ENCODE measurements at regions not wholly inside any gene's neighbourhood (a gene's known extent, or its start where the extent isn't known, plus 50 kb on each side); places are given as distances from the start of the nearest gene placed in this dataset.
"Not testable (repeated sequence)": the region's sequence is repeated elsewhere in the genome, so short reads cannot be mapped to it uniquely, and the experiment has no call there.

- no peak for DNase-seq
These were observed 1061.9 kb upstream of the CDH18 start for GRCh38 chr5:21049901-21050300.

GRCh38 chr5:21030981-21031380 is 1043.0 kb upstream of the CDH18 start:
- DNase-seq, result no peak

GRCh38 chr5:21024966-21025365 is 1037.0 kb upstream of the CDH18 start:
- no peak for DNase-seq

GRCh38 chr5:21013237-21013636 is 1025.2 kb upstream of the CDH18 start:
- no peak for DNase-seq

- DNase-seq, result no peak
These were observed 1019.8 kb upstream of the CDH18 start for GRCh38 chr5:21007781-21008180.

GRCh38 chr5:20988933-20989332 is 1000.9 kb upstream of the CDH18 start:
- not testable (repeated sequence) for DNase-seq

- no peak for DNase-seq
These were observed 997.8 kb upstream of the CDH18 start for GRCh38 chr5:20985754-20986153.

GRCh38 chr5:20974426-20974825 is 986.4 kb upstream of the CDH18 start:
- no peak for DNase-seq

GRCh38 chr5:20972419-20972925 is 984.5 kb upstream of the CDH18 start:
- no peak for DNase-seq

GRCh38 chr5:20959347-20959746 is 971.3 kb upstream of the CDH18 start:
- DNase-seq, result no peak

GRCh38 chr5:20958641-20959040 is 970.6 kb upstream of the CDH18 start:
- DNase-seq, result no peak

GRCh38 chr5:20956134-20956533 is 968.1 kb upstream of the CDH18 start:
- no peak for DNase-seq

GRCh38 chr5:20949636-20950035 is 961.6 kb upstream of the CDH18 start:
- DNase-seq, result no peak

- not testable (repeated sequence) for DNase-seq
These were observed 955.4 kb upstream of the CDH18 start for GRCh38 chr5:20943183-20943971.

GRCh38 chr5:20942603-20943002 is 954.6 kb upstream of the CDH18 start:
- not testable (repeated sequence) for DNase-seq

- not testable (repeated sequence) for DNase-seq
These were observed 952.8 kb upstream of the CDH18 start for GRCh38 chr5:20940786-20941185.

- DNase-seq, result not testable (repeated sequence)
These were observed 902.9 kb upstream of the CDH18 start for GRCh38 chr5:20890936-20891335.

- DNase-seq, result not testable (repeated sequence)
These were observed 887.7 kb upstream of the CDH18 start for GRCh38 chr5:20875726-20876125.

- not testable (repeated sequence) for DNase-seq
These were observed 877.9 kb upstream of the CDH18 start for GRCh38 chr5:20865892-20866291.

- DNase-seq, result no peak
These were observed 845.2 kb upstream of the CDH18 start for GRCh38 chr5:20833081-20833627.

- peak; percentile 0 for DNase-seq
These were observed 844.4 kb upstream of the CDH18 start for GRCh38 chr5:20832204-20833080.

- DNase-seq, result not testable (repeated sequence)
These were observed 838.0 kb upstream of the CDH18 start for GRCh38 chr5:20825951-20826350.

GRCh38 chr5:20797216-20797615 is 809.2 kb upstream of the CDH18 start:
- DNase-seq, result not testable (repeated sequence)

Data from skin of body (tissue), 1 donor.